Fibroblast of villous mesenchyme (primary cell): ENCODE measurements at regions not wholly inside any gene's neighbourhood (a gene's known extent, or its start where the extent isn't known, plus 50 kb on each side); places are given as distances from the start of the nearest gene placed in this dataset.

Experiments used
- DNase-seq: peaks from one replicate; pipeline ENCODE4 v3.0.0-alpha.2; 2010; ENCODE audit warnings: low read depth
- H3K4me3 ChIP-seq: 2 replicates; pipeline ENCODE4 v1.5.1; 2011; ENCODE audit warnings: low read depth, mild to moderate bottlenecking, low read length
- CTCF ChIP-seq: IDR thresholded peaks from 2 replicates; pipeline ENCODE4 v1.5.1; 2012; ENCODE audit warnings: low read depth, mild to moderate bottlenecking, low read length; ENCODE audit not compliant: insufficient read depth

- no peak for TF ChIP-seq CTCF
- DNase-seq: no peak
- H3K4me3 ChIP-seq: no peak overlapping the region
Observed at GRCh38 chr3:21049334-21050062, 701.5 kb downstream of the ZNF385D start.

GRCh38 chr3:21043139-21043538, 707.9 kb downstream of the ZNF385D start:
- no peak overlapping the region for H3K4me3 ChIP-seq
- no peak for TF ChIP-seq CTCF
- no peak for DNase-seq

DNA sequence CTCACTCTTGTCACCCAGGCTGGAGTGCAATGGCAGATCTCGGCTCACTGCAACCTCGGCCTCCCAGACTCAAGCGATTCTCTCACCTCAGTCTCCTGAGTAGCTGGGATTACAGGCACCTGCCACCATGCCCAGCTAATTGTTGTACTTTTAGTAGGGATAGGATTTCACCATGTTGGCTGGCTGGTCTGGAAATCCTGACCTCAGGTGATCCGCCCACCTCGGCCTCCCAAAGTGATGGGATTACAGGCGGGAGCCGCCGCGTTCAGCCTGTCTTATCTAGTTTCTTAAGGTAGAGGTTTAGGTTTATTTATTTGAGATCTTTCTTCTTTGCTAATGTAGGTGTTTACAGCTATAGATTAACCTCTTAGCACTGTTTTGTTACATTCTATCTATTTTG, 708.8 kb downstream of the ZNF385D start:
- no peak overlapping the region for H3K4me3 ChIP-seq
- TF ChIP-seq CTCF: no peak
- no peak for DNase-seq

DNA sequence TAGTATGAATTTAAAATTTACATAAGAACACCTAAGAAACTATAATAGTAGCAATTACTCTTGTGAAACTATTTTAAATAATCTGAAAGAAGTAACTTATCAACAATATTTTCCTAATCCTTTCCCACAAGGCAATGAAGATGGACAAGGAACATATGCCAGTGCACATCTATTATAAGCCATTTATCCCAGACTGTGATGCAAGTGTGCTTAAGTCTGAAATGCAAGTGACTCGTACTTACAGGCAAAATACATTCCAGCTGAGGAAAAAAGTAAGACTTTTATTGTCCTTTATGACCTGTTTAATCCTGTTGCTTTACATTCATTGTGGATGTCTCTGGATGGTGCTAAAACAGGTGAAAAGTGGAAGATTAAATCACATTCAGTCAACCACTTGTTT, 709.4 kb downstream of the ZNF385D start:
- peak; percentile 33 for DNase-seq
- no peak for TF ChIP-seq CTCF
- H3K4me3 ChIP-seq: no peak overlapping the region

DNA sequence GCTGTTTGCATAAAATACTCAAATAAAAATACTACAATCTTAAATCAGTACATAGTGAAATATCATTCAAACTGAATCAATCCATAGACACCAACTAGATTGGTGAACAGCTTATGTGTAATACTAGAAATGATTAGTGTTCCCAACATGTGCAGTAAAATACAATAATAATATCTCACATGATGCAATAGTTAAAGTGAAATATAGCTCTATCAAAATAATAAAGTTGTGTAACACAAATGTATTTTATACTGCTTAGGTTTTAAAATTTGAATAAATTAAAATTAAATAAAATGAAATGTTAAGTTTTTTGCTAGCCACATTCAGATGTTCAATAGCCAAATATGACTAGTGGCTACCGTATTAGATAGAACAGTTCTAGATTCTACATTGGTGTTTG, 714.1 kb downstream of the ZNF385D start:
- DNase-seq: no peak
- TF ChIP-seq CTCF: no peak
- no peak overlapping the region for H3K4me3 ChIP-seq

DNA sequence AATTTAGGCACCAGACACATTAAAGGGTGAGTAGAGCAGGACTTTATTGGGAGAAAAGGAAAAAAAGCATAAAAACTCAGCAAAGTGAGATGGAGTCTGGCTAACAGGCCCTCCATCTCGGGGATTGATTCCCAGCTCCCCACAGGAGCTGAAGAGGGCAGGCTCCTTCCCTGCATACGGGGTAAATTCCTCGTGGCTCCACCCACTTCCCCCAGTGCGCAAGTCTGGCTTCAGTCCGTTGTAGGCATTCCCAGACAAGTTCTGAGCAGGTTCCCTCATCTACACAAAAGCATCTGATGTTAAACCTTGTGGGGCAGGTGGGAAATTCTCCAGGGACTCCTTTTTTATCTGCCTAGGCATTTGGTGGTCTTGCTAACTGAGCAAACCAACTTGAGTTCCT, 722.6 kb downstream of the ZNF385D start:
- TF ChIP-seq CTCF: no peak
- DNase-seq: no peak

DNA sequence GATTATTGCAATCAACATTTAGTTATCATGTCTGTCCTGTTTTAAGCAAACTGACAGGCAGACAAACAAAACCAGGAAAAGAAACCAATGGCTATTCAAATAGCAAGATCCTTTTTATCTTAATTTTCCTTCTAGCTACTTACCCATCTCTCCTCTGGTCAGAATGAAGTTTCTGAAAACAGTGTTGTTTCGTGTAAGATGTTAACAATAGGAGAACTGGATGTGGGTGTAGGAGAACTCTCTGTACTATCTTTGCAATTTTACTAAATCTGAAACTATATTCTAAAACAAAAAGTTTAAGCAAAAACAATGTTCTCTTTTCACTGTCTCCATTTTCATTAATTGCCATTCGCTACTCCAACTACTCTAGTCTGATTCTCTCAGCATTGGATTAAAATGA, 726.4 kb downstream of the ZNF385D start:
- TF ChIP-seq CTCF: no peak
- no peak overlapping the region for H3K4me3 ChIP-seq
- DNase-seq: no peak

More for the DNA sequence above, 722.6 kb downstream of the ZNF385D start:
- H3K4me3 ChIP-seq: no peak overlapping the region
